ENCODE measurements at regions not wholly inside any gene's neighbourhood (a gene's known extent, or its start where the extent isn't known, plus 50 kb on each side); places are given as distances from the start of the nearest gene placed in this dataset.

GRCh38 chr1:199728345-199728744 lies 299.2 kb upstream of the NR5A2 start:
- H3K9ac ChIP-seq (ENCODE audit: extremely low read depth, low read length, poor library complexity, severe bottlenecking) = no peak overlapping the region
- peaks cover 9% of the 10 kb centered on the region for H3K4me1 Mint-ChIP-seq
- TF ChIP-seq CTCF (conservative IDR thresholded peaks at IDR 0.05) = no peak
- peaks cover 5% of the 10 kb centered on the region for H3K4me1 ChIP-seq (ENCODE audit: control insufficient read depth, insufficient read depth, low read length)
- no peaks in the 10 kb centered on the region for H3K9me3 ChIP-seq (ENCODE audit: control insufficient read depth, low read length)
- no peak overlapping the region for H3K4me3 Mint-ChIP-seq
- no peak overlapping the region for H3K27ac Mint-ChIP-seq
- no peaks in the 10 kb centered on the region for H3K27me3 Mint-ChIP-seq (ENCODE audit: insufficient read depth)
- no peaks in the 10 kb centered on the region for H3K9me3 Mint-ChIP-seq
- no peak for DNase-seq
- WGBS, 2 experiments (ENCODE audit: insufficient coverage in 1 of 2, insufficient read length in 1 of 2) = no CpG with 5 or more reads among the region's 2 CpGs
- H3K27ac ChIP-seq (ENCODE audit: low read depth, low read length) = no peak overlapping the region
- H3K36me3 Mint-ChIP-seq (ENCODE audit: low read depth) = no peaks in the 10 kb centered on the region
- H3K27me3 ChIP-seq (ENCODE audit: control insufficient read depth, insufficient read depth, low read length, poor library complexity, severe bottlenecking) = no peaks in the 10 kb centered on the region
- H3K36me3 ChIP-seq (ENCODE audit: control insufficient read depth, insufficient read depth, low read length) = no peaks in the 10 kb centered on the region
- H3K4me3 ChIP-seq (ENCODE audit: low read length) = no peak overlapping the region

- no peak for DNase-seq
- H3K36me3 ChIP-seq (ENCODE audit: control insufficient read depth, insufficient read depth, low read length) = no peaks in the 10 kb centered on the region
- H3K27ac ChIP-seq (ENCODE audit: low read depth, low read length) = no peak overlapping the region
- Mint-ChIP-seq H3K36me3 (ENCODE audit: low read depth) (no peaks in the 10 kb centered on the region), H3K27ac (no peak overlapping the region), H3K4me3 (no peak overlapping the region), H3K4me1 (peaks cover 10% of the 10 kb centered on the region), H3K9me3 (no peaks in the 10 kb centered on the region), H3K27me3 (ENCODE audit: insufficient read depth) (no peaks in the 10 kb centered on the region)
- H3K27me3 ChIP-seq (ENCODE audit: control insufficient read depth, insufficient read depth, low read length, poor library complexity, severe bottlenecking) = no peaks in the 10 kb centered on the region
- no peaks in the 10 kb centered on the region for H3K4me1 ChIP-seq (ENCODE audit: control insufficient read depth, insufficient read depth, low read length)
- no peak overlapping the region for H3K4me3 ChIP-seq (ENCODE audit: low read length)
- TF ChIP-seq CTCF (conservative IDR thresholded peaks at IDR 0.05) = no peak
- 89% methylated on average over 2 of the region's 2 CpGs; no CpG with 5 or more reads in 1 of the 2 experiments for WGBS, 2 experiments (ENCODE audit: insufficient coverage in 1 of 2, insufficient read length in 1 of 2)
- H3K9me3 ChIP-seq (ENCODE audit: control insufficient read depth, low read length) = no peaks in the 10 kb centered on the region
- no peak overlapping the region for H3K9ac ChIP-seq (ENCODE audit: extremely low read depth, low read length, poor library complexity, severe bottlenecking)
Observed at GRCh38 chr1:199733125-199733524, 294.4 kb upstream of the NR5A2 start.

GRCh38 chr1:199734186-199734585 lies 293.3 kb upstream of the NR5A2 start:
- Histone ChIP-seq H3K4me3 (ENCODE audit: low read length) (no peak overlapping the region), H3K9me3 (ENCODE audit: control insufficient read depth, low read length) (no peaks in the 10 kb centered on the region), H3K27me3 (ENCODE audit: control insufficient read depth, insufficient read depth, low read length, poor library complexity, severe bottlenecking) (no peaks in the 10 kb centered on the region), H3K4me1 (ENCODE audit: control insufficient read depth, insufficient read depth, low read length) (no peaks in the 10 kb centered on the region), H3K27ac (ENCODE audit: low read depth, low read length) (no peak overlapping the region), H3K9ac (ENCODE audit: extremely low read depth, low read length, poor library complexity, severe bottlenecking) (no peak overlapping the region), H3K36me3 (ENCODE audit: control insufficient read depth, insufficient read depth, low read length) (no peaks in the 10 kb centered on the region)
- WGBS, 2 experiments (ENCODE audit: insufficient coverage in 1 of 2, insufficient read length in 1 of 2) = 39 to 54% methylated on average over 4 to 5 of the region's 5 CpGs
- no peak for DNase-seq
- no peaks in the 10 kb centered on the region for H3K27me3 Mint-ChIP-seq (ENCODE audit: insufficient read depth)
- no peak overlapping the region for H3K27ac Mint-ChIP-seq
- no peak for TF ChIP-seq CTCF (conservative IDR thresholded peaks at IDR 0.05)
- H3K9me3 Mint-ChIP-seq = no peaks in the 10 kb centered on the region
- H3K4me3 Mint-ChIP-seq = no peak overlapping the region
- H3K36me3 Mint-ChIP-seq (ENCODE audit: low read depth) = no peaks in the 10 kb centered on the region
- H3K4me1 Mint-ChIP-seq = peaks cover 10% of the 10 kb centered on the region

Data from endodermal cell (in vitro differentiated cells).